ENCODE measurements at regions not wholly inside any gene's neighbourhood (a gene's known extent, or its start where the extent isn't known, plus 50 kb on each side); places are given as distances from the start of the nearest gene placed in this dataset.
"Not testable (repeated sequence)": the region's sequence is repeated elsewhere in the genome, so short reads cannot be mapped to it uniquely, and the experiment has no call there.

- H3K4me3 Mint-ChIP-seq; H3K9me3 Mint-ChIP-seq; H3K27ac Mint-ChIP-seq; H3K4me1 Mint-ChIP-seq; H3K36me3 Mint-ChIP-seq; DNase-seq; H3K27me3 Mint-ChIP-seq; ATAC-seq (replicated peaks): not testable (repeated sequence)
These were observed 56.2 kb downstream of the SPATA31A6 start for GRCh38 chr9:42239445-42240260.

- not testable (repeated sequence) for H3K4me1 Mint-ChIP-seq; DNase-seq; H3K36me3 Mint-ChIP-seq; H3K27ac Mint-ChIP-seq; H3K4me3 Mint-ChIP-seq; ATAC-seq (replicated peaks); H3K27me3 Mint-ChIP-seq; H3K9me3 Mint-ChIP-seq
These were observed 56.8 kb downstream of the SPATA31A6 start for GRCh38 chr9:42240261-42240579.

- H3K27me3 Mint-ChIP-seq; H3K9me3 Mint-ChIP-seq; DNase-seq; H3K4me3 Mint-ChIP-seq; H3K4me1 Mint-ChIP-seq; H3K27ac Mint-ChIP-seq; H3K36me3 Mint-ChIP-seq; ATAC-seq (replicated peaks): not testable (repeated sequence)
These were observed 59.8 kb downstream of the SPATA31A6 start for GRCh38 chr9:42243211-42243610.

- not testable (repeated sequence) for H3K27ac Mint-ChIP-seq; H3K4me1 Mint-ChIP-seq; H3K4me3 Mint-ChIP-seq; H3K36me3 Mint-ChIP-seq; H3K27me3 Mint-ChIP-seq; H3K9me3 Mint-ChIP-seq; ATAC-seq (replicated peaks); DNase-seq
These were observed 60.4 kb downstream of the SPATA31A6 start for GRCh38 chr9:42243822-42244221.

- not testable (repeated sequence) for H3K27ac Mint-ChIP-seq; H3K4me3 Mint-ChIP-seq; H3K27me3 Mint-ChIP-seq; H3K36me3 Mint-ChIP-seq; ATAC-seq (replicated peaks); H3K4me1 Mint-ChIP-seq; DNase-seq
- H3K9me3 Mint-ChIP-seq = peaks cover 9 to 14% of the 10 kb centered on the region in 2 donors
These were observed 85.3 kb downstream of the SPATA31A6 start for GRCh38 chr9:42268729-42269128.

GRCh38 chr9:42269171-42269570, 85.7 kb downstream of the SPATA31A6 start:
- H3K4me1 Mint-ChIP-seq; H3K36me3 Mint-ChIP-seq; H3K27ac Mint-ChIP-seq; ATAC-seq (replicated peaks); H3K27me3 Mint-ChIP-seq; H3K4me3 Mint-ChIP-seq; DNase-seq; H3K9me3 Mint-ChIP-seq: not testable (repeated sequence)

GRCh38 chr9:42273191-42273590, 89.7 kb downstream of the SPATA31A6 start:
- not testable (repeated sequence) for H3K27me3 Mint-ChIP-seq; H3K4me3 Mint-ChIP-seq; ATAC-seq (replicated peaks); H3K36me3 Mint-ChIP-seq; H3K4me1 Mint-ChIP-seq; H3K9me3 Mint-ChIP-seq; H3K27ac Mint-ChIP-seq; DNase-seq

- no peaks in the 10 kb centered on the region for H3K27me3 Mint-ChIP-seq
These were observed 91.7 kb downstream of the SPATA31A6 start for GRCh38 chr9:42275141-42275540.

GRCh38 chr9:42282531-42283178, 99.2 kb downstream of the SPATA31A6 start:
- H3K4me3 Mint-ChIP-seq; DNase-seq; H3K27me3 Mint-ChIP-seq; H3K36me3 Mint-ChIP-seq; H3K4me1 Mint-ChIP-seq; H3K27ac Mint-ChIP-seq; H3K9me3 Mint-ChIP-seq; ATAC-seq (replicated peaks): not testable (repeated sequence)

More at GRCh38 chr9:42275141-42275540, 91.7 kb downstream of the SPATA31A6 start:
- Mint-ChIP-seq H3K9me3 (peaks cover 0 to 4% of the 10 kb centered on the region in 2 donors), H3K4me1 (no peaks in the 10 kb centered on the region), H3K27ac (no peak overlapping the region), H3K4me3 (no peak overlapping the region), H3K36me3 (no peaks in the 10 kb centered on the region)
- ATAC-seq (replicated peaks) = no peak
- no peak for DNase-seq

- H3K4me3 Mint-ChIP-seq; DNase-seq; H3K4me1 Mint-ChIP-seq; H3K9me3 Mint-ChIP-seq; H3K36me3 Mint-ChIP-seq; H3K27me3 Mint-ChIP-seq; H3K27ac Mint-ChIP-seq; ATAC-seq (replicated peaks): not testable (repeated sequence)
These were observed 99.7 kb downstream of the SPATA31A6 start for GRCh38 chr9:42283179-42283543.

GRCh38 chr9:42286145-42286845, 102.8 kb downstream of the SPATA31A6 start:
- not testable (repeated sequence) for H3K36me3 Mint-ChIP-seq; H3K4me1 Mint-ChIP-seq; H3K9me3 Mint-ChIP-seq; H3K4me3 Mint-ChIP-seq; H3K27ac Mint-ChIP-seq; DNase-seq; ATAC-seq (replicated peaks); H3K27me3 Mint-ChIP-seq

- not testable (repeated sequence) for ATAC-seq (replicated peaks); H3K9me3 Mint-ChIP-seq; H3K27me3 Mint-ChIP-seq; H3K36me3 Mint-ChIP-seq; DNase-seq; H3K4me3 Mint-ChIP-seq; H3K4me1 Mint-ChIP-seq; H3K27ac Mint-ChIP-seq
These were observed 104.8 kb downstream of the SPATA31A6 start for GRCh38 chr9:42288002-42288864.

GRCh38 chr9:42288865-42289229, 105.4 kb downstream of the SPATA31A6 start:
- ATAC-seq (replicated peaks); H3K27me3 Mint-ChIP-seq; H3K9me3 Mint-ChIP-seq; H3K4me3 Mint-ChIP-seq; H3K4me1 Mint-ChIP-seq; H3K36me3 Mint-ChIP-seq; H3K27ac Mint-ChIP-seq; DNase-seq: not testable (repeated sequence)

GRCh38 chr9:42300124-42300523, 116.7 kb downstream of the SPATA31A6 start:
- H3K27ac Mint-ChIP-seq; H3K27me3 Mint-ChIP-seq; H3K4me1 Mint-ChIP-seq; ATAC-seq (replicated peaks); H3K4me3 Mint-ChIP-seq; H3K9me3 Mint-ChIP-seq; DNase-seq; H3K36me3 Mint-ChIP-seq: not testable (repeated sequence)

All from stimulated activated naive B cell treated with anti-CD40 and anti-IgM and Interleukin-4, amounts not matched to agents 10 μg/mL and 1 μg/mL and 100 μg/mL, for 72 hours (primary cell).